ENCODE measurements at regions not wholly inside any gene's neighbourhood (a gene's known extent, or its start where the extent isn't known, plus 50 kb on each side); places are given as distances from the start of the nearest gene placed in this dataset.

DNA sequence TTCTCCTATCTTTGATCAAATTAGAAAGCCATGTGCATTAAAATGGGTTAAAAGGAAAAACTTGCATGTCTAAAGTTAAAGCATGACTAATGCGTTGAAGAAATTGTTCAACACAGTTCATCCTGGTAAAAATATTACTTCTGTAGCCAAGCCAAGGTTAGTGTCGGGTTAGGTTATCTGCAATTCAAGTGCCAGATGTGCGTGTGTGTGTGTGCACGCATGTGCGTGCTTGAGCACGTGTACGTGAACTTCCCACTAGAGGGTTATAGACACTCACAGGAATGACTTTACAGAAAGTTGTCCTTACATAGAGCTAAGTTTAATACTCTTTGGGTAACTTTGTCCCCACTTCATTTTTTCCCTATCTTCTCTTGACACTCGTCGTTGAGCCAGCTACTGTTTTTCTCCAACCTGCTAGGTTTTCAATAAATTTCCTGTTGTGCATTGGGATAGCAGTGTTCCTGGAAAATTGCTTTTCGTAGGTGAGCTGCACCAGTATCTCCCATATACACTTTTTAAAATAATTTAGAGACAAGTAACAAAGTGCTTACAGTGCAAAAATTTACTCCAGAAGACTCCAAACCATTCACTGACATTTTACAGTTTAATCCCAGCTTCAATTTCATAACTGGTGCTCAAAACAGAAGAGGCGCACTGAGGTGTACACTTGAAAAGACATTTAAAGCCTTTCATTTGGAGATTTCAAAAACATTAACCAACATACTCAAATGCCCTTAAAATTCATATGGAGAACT lies 353.8 kb downstream of the NFIB start:
- no peak for TF ChIP-seq EZH2 (IDR thresholded peaks at IDR 0.05; ENCODE audit: low read length)
- TF ChIP-seq, protein P1, sequence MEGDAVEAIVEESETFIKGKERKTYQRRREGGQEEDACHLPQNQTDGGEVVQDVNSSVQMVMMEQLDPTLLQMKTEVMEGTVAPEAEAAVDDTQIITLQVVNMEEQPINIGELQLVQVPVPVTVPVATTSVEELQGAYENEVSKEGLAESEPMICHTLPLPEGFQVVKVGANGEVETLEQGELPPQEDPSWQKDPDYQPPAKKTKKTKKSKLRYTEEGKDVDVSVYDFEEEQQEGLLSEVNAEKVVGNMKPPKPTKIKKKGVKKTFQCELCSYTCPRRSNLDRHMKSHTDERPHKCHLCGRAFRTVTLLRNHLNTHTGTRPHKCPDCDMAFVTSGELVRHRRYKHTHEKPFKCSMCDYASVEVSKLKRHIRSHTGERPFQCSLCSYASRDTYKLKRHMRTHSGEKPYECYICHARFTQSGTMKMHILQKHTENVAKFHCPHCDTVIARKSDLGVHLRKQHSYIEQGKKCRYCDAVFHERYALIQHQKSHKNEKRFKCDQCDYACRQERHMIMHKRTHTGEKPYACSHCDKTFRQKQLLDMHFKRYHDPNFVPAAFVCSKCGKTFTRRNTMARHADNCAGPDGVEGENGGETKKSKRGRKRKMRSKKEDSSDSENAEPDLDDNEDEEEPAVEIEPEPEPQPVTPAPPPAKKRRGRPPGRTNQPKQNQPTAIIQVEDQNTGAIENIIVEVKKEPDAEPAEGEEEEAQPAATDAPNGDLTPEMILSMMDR (optimal IDR thresholded peaks at IDR 0.05 in 1 of 3, IDR thresholded peaks at IDR 0.05 in 1 of 3, conservative IDR thresholded peaks at IDR 0.05 in 1 of 3; ENCODE audit: extremely low read depth in 1 of 3, insufficient read depth in 2 of 3, low read length in 3 of 3) = no peak

All from keratinocyte (primary cell).